Natural killer cell (primary cell): ENCODE measurements at regions not wholly inside any gene's neighbourhood (a gene's known extent, or its start where the extent isn't known, plus 50 kb on each side); places are given as distances from the start of the nearest gene placed in this dataset.

Source experiments
- ATAC-seq, 3 donors: fragments of 150-1000 bp in 2 of 3; fragments of 200-7000 bp in 1 of 3; cut with Tn5 transposase; 1 replicate in 1 of 3; 2 replicates in 2 of 3; pipeline ENCODE4 v1.10.0; 2021; ENCODE audit warnings: mild to moderate bottlenecking in 2 of 3, moderate library complexity in 2 of 3
- DNase-seq, 2 donors: peaks; one replicate each; pipeline versions ENCODE4 v3.0.0 to v3.0.0-alpha.2; 2013 to 2021; ENCODE audit warnings: mixed read lengths in 1 of 2
- H3K27ac ChIP-seq: one replicate; pipeline ENCODE4 v1.5.1; 2013; ENCODE audit warnings: mild to moderate bottlenecking, low read length
- H3K27me3 ChIP-seq: one replicate; pipeline ENCODE4 v1.6.1; 2013; ENCODE audit warnings: low read length; ENCODE audit not compliant: control insufficient read depth, insufficient read depth
- H3K36me3 ChIP-seq: one replicate; pipeline ENCODE4 v1.6.1; 2013; ENCODE audit warnings: low read length; ENCODE audit not compliant: control insufficient read depth, insufficient read depth
- H3K4me1 ChIP-seq: one replicate; pipeline ENCODE4 v1.6.1; 2013; ENCODE audit warnings: low read length; ENCODE audit not compliant: control insufficient read depth, insufficient read depth
- H3K4me3 ChIP-seq: one replicate; pipeline ENCODE4 v1.5.1; 2013; ENCODE audit warnings: low read length
- H3K9me3 ChIP-seq: one replicate; pipeline ENCODE4 v1.6.1; 2013; ENCODE audit warnings: low read length; ENCODE audit not compliant: control insufficient read depth, insufficient read depth
- H3K27ac Mint-ChIP-seq, 2 donors: one replicate each; pipeline ENCODE4 v1.8.0; 2022; ENCODE audit warnings: mild to moderate bottlenecking in 2 of 2, mixed read lengths in 2 of 2, moderate library complexity in 1 of 2
- H3K27me3 Mint-ChIP-seq, 2 donors: one replicate each; pipeline ENCODE4 v1.8.0; 2022; ENCODE audit warnings: low read depth in 2 of 2, mixed read lengths in 2 of 2
- H3K36me3 Mint-ChIP-seq: one replicate; pipeline ENCODE4 v1.8.0; 2022; ENCODE audit warnings: mixed read lengths
- H3K4me1 Mint-ChIP-seq, 2 donors: one replicate each; pipeline ENCODE4 v1.8.0; 2022; ENCODE audit warnings: mixed read lengths in 2 of 2
- H3K4me3 Mint-ChIP-seq: one replicate; pipeline ENCODE4 v1.8.0; 2022; ENCODE audit warnings: mild to moderate bottlenecking, moderate library complexity, mixed read lengths
- H3K9me3 Mint-ChIP-seq, 2 donors: one replicate each; pipeline ENCODE4 v1.8.0; 2022; ENCODE audit warnings: mixed read lengths in 2 of 2
- WGBS: methylation state at CpG from one replicate; pipeline ENCODE4 v1.1.7; 2013; ENCODE audit warnings: missing lambda C conversion rate; ENCODE audit not compliant: insufficient coverage; 5-methylcytosine and 5-hydroxymethylcytosine counted together
- intact Hi-C: fragments of 100-400 bp; cut with micrococcal nuclease; formaldehyde crosslinking; loops from one replicate; pipeline ENCODE4 v1.14.2; 2022
- TF ChIP-seq, protein P1 (sequence below): fragments of 200-600 bp; IDR thresholded peaks from one replicate; pipeline ENCODE4 v1.8.0; 2022; ENCODE audit warnings: antibody characterized with exemption

DNA sequence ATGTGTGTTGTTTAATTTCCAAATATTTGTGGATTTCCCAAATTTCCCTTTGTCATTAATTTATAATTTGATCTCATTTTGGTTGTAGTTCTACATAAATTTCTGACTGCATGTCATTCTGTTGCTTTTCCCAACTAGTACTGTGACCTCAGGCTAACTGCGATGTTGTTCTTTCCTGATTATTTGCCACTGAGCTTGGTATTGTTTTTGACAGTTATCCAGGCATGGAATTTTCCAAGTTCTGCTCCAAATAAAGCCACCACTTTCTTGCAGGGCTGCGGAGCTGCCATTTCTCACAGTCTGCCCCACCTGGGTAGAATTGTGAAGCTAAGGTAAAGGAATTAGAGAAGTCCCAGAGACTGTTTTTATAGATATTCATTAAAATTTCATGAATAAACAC is 328.8 kb downstream of the ZNF674 start:
- intact Hi-C loops = no loop called here
- ATAC-seq = no peak
- Mint-ChIP-seq H3K27ac (no peak overlapping the region), H3K27me3 (peaks cover 3 to 47% of the 10 kb centered on the region in 2 donors), H3K36me3 (no peaks in the 10 kb centered on the region), H3K4me1 (no peaks in the 10 kb centered on the region), H3K4me3 (no peak overlapping the region), H3K9me3 (no peaks in the 10 kb centered on the region)
- TF ChIP-seq, protein P1, sequence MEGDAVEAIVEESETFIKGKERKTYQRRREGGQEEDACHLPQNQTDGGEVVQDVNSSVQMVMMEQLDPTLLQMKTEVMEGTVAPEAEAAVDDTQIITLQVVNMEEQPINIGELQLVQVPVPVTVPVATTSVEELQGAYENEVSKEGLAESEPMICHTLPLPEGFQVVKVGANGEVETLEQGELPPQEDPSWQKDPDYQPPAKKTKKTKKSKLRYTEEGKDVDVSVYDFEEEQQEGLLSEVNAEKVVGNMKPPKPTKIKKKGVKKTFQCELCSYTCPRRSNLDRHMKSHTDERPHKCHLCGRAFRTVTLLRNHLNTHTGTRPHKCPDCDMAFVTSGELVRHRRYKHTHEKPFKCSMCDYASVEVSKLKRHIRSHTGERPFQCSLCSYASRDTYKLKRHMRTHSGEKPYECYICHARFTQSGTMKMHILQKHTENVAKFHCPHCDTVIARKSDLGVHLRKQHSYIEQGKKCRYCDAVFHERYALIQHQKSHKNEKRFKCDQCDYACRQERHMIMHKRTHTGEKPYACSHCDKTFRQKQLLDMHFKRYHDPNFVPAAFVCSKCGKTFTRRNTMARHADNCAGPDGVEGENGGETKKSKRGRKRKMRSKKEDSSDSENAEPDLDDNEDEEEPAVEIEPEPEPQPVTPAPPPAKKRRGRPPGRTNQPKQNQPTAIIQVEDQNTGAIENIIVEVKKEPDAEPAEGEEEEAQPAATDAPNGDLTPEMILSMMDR = no peak
- no peak for DNase-seq
- WGBS = 100% methylated on average over 1 of the region's 2 CpGs
- Histone ChIP-seq H3K27me3 (no peaks in the 10 kb centered on the region), H3K9me3 (no peaks in the 10 kb centered on the region), H3K4me3 (no peak overlapping the region), H3K27ac (no peak overlapping the region), H3K4me1 (no peaks in the 10 kb centered on the region), H3K36me3 (no peaks in the 10 kb centered on the region)

DNA sequence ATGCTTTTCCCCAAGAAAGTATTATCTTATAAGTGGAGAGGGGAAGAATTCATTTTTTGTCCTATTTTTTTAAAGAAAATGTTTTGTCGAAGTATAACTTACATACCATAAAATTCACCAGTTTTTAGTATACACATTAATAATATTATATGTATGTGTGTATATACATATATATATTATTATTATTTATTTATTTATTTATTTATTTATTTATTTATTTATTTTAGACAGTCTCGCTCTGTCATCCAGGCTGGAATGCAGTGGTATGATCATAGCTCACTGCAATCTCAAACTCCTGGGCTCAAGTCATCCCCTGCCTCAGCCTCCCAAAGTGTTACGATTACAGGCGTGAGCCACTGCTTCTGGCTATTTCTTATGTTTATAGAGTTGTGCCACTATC is 334.1 kb downstream of the ZNF674 start:
- no peak overlapping the region for H3K4me3 Mint-ChIP-seq
- Histone ChIP-seq H3K9me3 (no peaks in the 10 kb centered on the region), H3K36me3 (no peaks in the 10 kb centered on the region), H3K27ac (no peak overlapping the region), H3K27me3 (no peaks in the 10 kb centered on the region), H3K4me3 (no peak overlapping the region), H3K4me1 (no peaks in the 10 kb centered on the region)
- WGBS = no CpG with 5 or more reads among the region's 4 CpGs
- peaks cover 0 to 8% of the 10 kb centered on the region in 2 donors for H3K4me1 Mint-ChIP-seq
- no peak overlapping the region for H3K27ac Mint-ChIP-seq
- peaks cover 6 to 47% of the 10 kb centered on the region in 2 donors for H3K27me3 Mint-ChIP-seq
- DNase-seq (no peak), ATAC-seq (no peak)
- no peaks in the 10 kb centered on the region for H3K9me3 Mint-ChIP-seq
- intact Hi-C loops = no loop called here
- TF ChIP-seq, protein P1 = no peak
- no peaks in the 10 kb centered on the region for H3K36me3 Mint-ChIP-seq

DNA sequence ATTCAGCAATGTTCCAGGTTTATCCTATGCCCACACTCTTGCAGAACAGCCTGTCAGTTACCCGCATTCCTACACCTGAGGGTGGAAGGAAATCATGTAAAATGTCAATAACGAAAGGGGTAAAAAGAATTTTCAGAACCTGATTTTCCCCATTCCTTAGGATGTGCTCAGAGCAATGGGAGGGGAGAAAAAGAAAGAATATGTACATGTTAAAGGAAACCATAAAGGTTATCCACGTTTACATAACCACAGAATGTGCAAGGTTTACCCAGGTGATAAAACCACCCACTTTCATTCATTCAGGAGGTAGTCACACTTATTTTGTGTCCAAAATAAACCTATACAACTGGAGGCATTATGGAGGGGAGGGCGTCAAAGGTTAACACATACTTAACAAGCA is 335.5 kb downstream of the ZNF674 start:
- Histone ChIP-seq H3K27ac (no peak overlapping the region), H3K27me3 (no peaks in the 10 kb centered on the region), H3K36me3 (no peaks in the 10 kb centered on the region), H3K9me3 (no peaks in the 10 kb centered on the region), H3K4me1 (no peaks in the 10 kb centered on the region), H3K4me3 (no peak overlapping the region)
- no peak overlapping the region for H3K4me3 Mint-ChIP-seq
- no peak overlapping the region for H3K27ac Mint-ChIP-seq
- peaks cover 3 to 35% of the 10 kb centered on the region in 2 donors for H3K27me3 Mint-ChIP-seq
- peaks cover 0 to 8% of the 10 kb centered on the region in 2 donors for H3K4me1 Mint-ChIP-seq
- TF ChIP-seq, protein P1 = no peak
- H3K9me3 Mint-ChIP-seq = no peaks in the 10 kb centered on the region
- DNase-seq (no peak), ATAC-seq (no peak)
- no peaks in the 10 kb centered on the region for H3K36me3 Mint-ChIP-seq
- intact Hi-C loops = no loop called here
- no CpG with 5 or more reads among the region's 4 CpGs for WGBS

DNA sequence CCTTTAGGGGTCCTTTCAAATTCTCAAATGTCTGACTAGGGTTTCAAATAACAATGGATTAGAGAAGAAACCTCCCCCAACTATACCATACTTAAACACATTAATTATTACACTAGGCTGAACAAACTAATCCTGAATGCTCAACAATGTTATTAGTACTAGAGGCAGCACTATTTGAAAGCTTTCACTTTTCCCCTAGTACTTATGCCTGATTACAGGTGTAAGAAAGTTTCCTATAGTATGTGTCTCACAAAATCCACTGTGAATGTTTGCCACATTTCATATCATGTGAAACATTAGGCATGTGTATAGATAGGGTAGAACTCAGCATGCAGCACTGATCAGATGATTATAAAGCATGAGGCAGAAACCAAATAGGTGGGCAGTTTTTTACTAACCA is 336.2 kb downstream of the ZNF674 start:
- H3K27me3 Mint-ChIP-seq = peaks cover 3 to 33% of the 10 kb centered on the region in 2 donors
- peaks cover 0 to 8% of the 10 kb centered on the region in 2 donors for H3K4me1 Mint-ChIP-seq
- no peaks in the 10 kb centered on the region for H3K36me3 ChIP-seq
- H3K27ac Mint-ChIP-seq = no peak overlapping the region
- H3K4me3 ChIP-seq = no peak overlapping the region
- no peak overlapping the region for H3K4me3 Mint-ChIP-seq
- no peak for ATAC-seq
- no peaks in the 10 kb centered on the region for H3K9me3 Mint-ChIP-seq
- no peaks in the 10 kb centered on the region for H3K27me3 ChIP-seq
- no peak overlapping the region for H3K27ac ChIP-seq
- H3K4me1 ChIP-seq = no peaks in the 10 kb centered on the region
- intact Hi-C loops = no loop called here
- H3K36me3 Mint-ChIP-seq = no peaks in the 10 kb centered on the region
- DNase-seq = no peak
- no peaks in the 10 kb centered on the region for H3K9me3 ChIP-seq
- TF ChIP-seq, protein P1 = no peak
